K562 (cell line): ENCODE measurements at regions not wholly inside any gene's neighbourhood (a gene's known extent, or its start where the extent isn't known, plus 50 kb on each side); places are given as distances from the start of the nearest gene placed in this dataset.

Experiments
- ATAC-seq: fragments of 200-7000 bp; cut with Tn5 transposase; 3 replicates; pipeline ENCODE4 v1.9.1; 2020; ENCODE audit warnings: moderate library complexity
- BruUV-seq: library from RNA; stranded (reverse); fragments of 400-500 nt; replicated peaks from 2 replicates; lab custom pipeline; 2021; lab: Mats Ljungman, UMichigan
- CTCF ChIA-PET: fragments of 300-600 bp; formaldehyde crosslinking; extraction: SDS; loops from one replicate; lab custom pipeline; 2021; ENCODE audit warnings: low intra/inter-chr PET ratio; lab: Yijun Ruan, JAX
- POLR2A ChIA-PET: fragments of 300-600, 350-650 bp; sonication (Branson Sonifier 250); formaldehyde crosslinking; extraction: SDS; loops from one replicate; lab custom pipeline; 2021; ENCODE audit warnings: antibody characterized with exemption, inconsistent platforms; lab: Yijun Ruan, JAX
- DNase-seq, 4 experiments: peaks; one replicate each; pipeline versions ENCODE4 v3.0.0 to v3.0.0-alpha.2; 2011 to 2018; ENCODE audit warnings: low spot score in 3 of 4, mixed read lengths in 3 of 4; ENCODE audit errors: extremely low read depth in 1 of 4
- FAIRE-seq: peaks from 2 replicates; lab custom pipeline; 2011; peaks lifted over from hg19 to GRCh38; lab: Jason Lieb, UNC
- H2AFZ ChIP-seq: 2 replicates; pipeline ENCODE4 v1.6.0; 2011; ENCODE audit warnings: low read depth, low read length, control low read depth, inconsistent platforms
- H3K27ac ChIP-seq: fragments of 200-600 bp; 3 replicates; pipeline ENCODE4 v1.8.0; 2011; ENCODE audit warnings: low read depth, mild to moderate bottlenecking, control low read depth, inconsistent platforms, low read length, moderate library complexity, mixed read lengths; ENCODE audit errors: extremely low read depth
- H3K27me3 ChIP-seq, 2 experiments: fragments of 300-600 bp in 1 of 2; 2 replicates in 1 of 2; 3 replicates in 1 of 2; pipeline versions ENCODE4 v1.6.0 to v1.8.0; 2011; ENCODE audit warnings: inconsistent platforms in 2 of 2, low read length in 2 of 2, mild to moderate bottlenecking in 1 of 2, mixed read lengths in 1 of 2, moderate library complexity in 1 of 2; ENCODE audit not compliant: control insufficient read depth in 2 of 2, insufficient read depth in 2 of 2
- H3K36me3 ChIP-seq: fragments of 300-600 bp; 3 replicates; pipeline ENCODE4 v1.8.0; 2011; ENCODE audit warnings: mild to moderate bottlenecking, low read length, inconsistent platforms; ENCODE audit not compliant: control insufficient read depth, insufficient read depth
- H3K4me1 ChIP-seq, 2 experiments: fragments of 200-600 bp in 1 of 2; replicated peaks in 1 of 2; 2 replicates in 1 of 2; 3 replicates in 1 of 2; pipeline versions ENCODE4 v1.5.1 to v1.8.0; 2011; ENCODE audit warnings: inconsistent platforms in 2 of 2, low read length in 2 of 2, mild to moderate bottlenecking in 1 of 2, mixed read lengths in 1 of 2, moderate library complexity in 1 of 2; ENCODE audit not compliant: control insufficient read depth in 2 of 2, insufficient read depth in 2 of 2
- H3K4me2 ChIP-seq: 2 replicates; pipeline ENCODE4 v1.6.1; 2011; ENCODE audit warnings: low read length, control low read depth, inconsistent platforms, mixed read lengths; ENCODE audit not compliant: insufficient read depth
- H3K4me3 ChIP-seq: fragments of 200-600 bp; sonication (generic), shearing (Covaris generic); 2 replicates; pipeline ENCODE4 v1.5.1; 2016; ENCODE audit warnings: control low read depth, inconsistent platforms
- H3K79me2 ChIP-seq: fragments of 200-600 bp; 3 replicates; pipeline ENCODE4 v1.8.0; 2011; ENCODE audit warnings: low read length, inconsistent platforms; ENCODE audit not compliant: control insufficient read depth, insufficient read depth
- H3K9ac ChIP-seq, 2 experiments: 2 replicates each; pipeline versions ENCODE4 v1.6.0 to v1.6.1; 2011; ENCODE audit warnings: low read depth in 2 of 2, low read length in 2 of 2, control low read depth in 1 of 2, inconsistent platforms in 1 of 2, mild to moderate bottlenecking in 1 of 2, mixed read lengths in 1 of 2; ENCODE audit not compliant: insufficient read depth in 1 of 2
- H3K9me1 ChIP-seq: one replicate; pipeline ENCODE4 v1.6.0; 2011; ENCODE audit warnings: inconsistent platforms, mild to moderate bottlenecking, low read length, moderate library complexity; ENCODE audit not compliant: control insufficient read depth, insufficient read depth
- H3K9me3 ChIP-seq: replicated peaks from 2 replicates; pipeline ENCODE4 v1.5.1; 2011; ENCODE audit warnings: low read depth, low read length, inconsistent platforms; ENCODE audit not compliant: control insufficient read depth, insufficient read depth
- H4K20me1 ChIP-seq: replicated peaks from 2 replicates; pipeline ENCODE4 v1.6.1; 2011; ENCODE audit warnings: low read length, inconsistent platforms, mixed read lengths; ENCODE audit not compliant: control insufficient read depth, insufficient read depth
- ARNT ChIP-seq, 2 experiments: fragments of 450-650 bp; IDR thresholded peaks; 2 replicates each; pipeline ENCODE4 v1.6.1; 2016; ENCODE audit warnings: mild to moderate bottlenecking in 1 of 2
- IFI16 ChIP-seq: fragments of 250-450 bp; sonication (Bioruptor Pico); IDR thresholded peaks from 2 replicates; pipeline ENCODE4 v2.1.2; 2022; ENCODE audit warnings: mild to moderate bottlenecking, inconsistent platforms
- SMAD1 ChIP-seq: fragments of 150-350 bp; IDR thresholded peaks from 2 replicates; pipeline ENCODE4 v1.6.1; 2014; ENCODE audit warnings: low read length, low read depth; ENCODE audit not compliant: partially characterized antibody
- SP1 ChIP-seq: sonication (generic); formaldehyde crosslinking; IDR thresholded peaks from 2 replicates; pipeline ENCODE4 v1.8.1; 2022; ENCODE audit warnings: mild to moderate bottlenecking, missing genetic modification reagents
- SP2 ChIP-seq: IDR thresholded peaks from 2 replicates; pipeline ENCODE4 v1.6.1; 2011; ENCODE audit warnings: mild to moderate bottlenecking, low read depth, low read length, moderate library complexity; ENCODE audit not compliant: poor library complexity, severe bottlenecking; ENCODE audit errors: extremely low read depth
- ZNF347 ChIP-seq: fragments of 450-650 bp; formaldehyde crosslinking; IDR thresholded peaks from 2 replicates; pipeline ENCODE4 v1.4.0; 2020; ENCODE audit warnings: low read depth, mild to moderate bottlenecking, moderate library complexity
- ZNF75A ChIP-seq: fragments of 450-650 bp; formaldehyde crosslinking; IDR thresholded peaks from 2 replicates; pipeline ENCODE4 v1.4.0; 2020; ENCODE audit warnings: mild to moderate bottlenecking
- WGBS: fragments of 100-300 bp; shearing (Covaris generic); methylation state at CpG from one replicate; pipeline ENCODE4 v1.1.6; 2016; ENCODE audit warnings: low coverage, mixed read lengths; ENCODE audit not compliant: insufficient coverage; ENCODE audit errors: missing lambda C conversion rate; 5-methylcytosine and 5-hydroxymethylcytosine counted together
- in situ Hi-C: fragments of 300-500 bp; cut with MboI; formaldehyde crosslinking; loops from 4 replicates; pipeline ENCODE4 v1.15.0; 2018; ENCODE audit warnings: inconsistent platforms, mixed read lengths
- intact Hi-C: fragments of 100-400 bp; cut with micrococcal nuclease; formaldehyde crosslinking; loops from 2 replicates; pipeline ENCODE4 v1.14.2; 2022

- WGBS = 2% methylated on average over 12 of the region's 12 CpGs
- Histone ChIP-seq H3K9me3 (no peaks in the 10 kb centered on the region), H3K27ac (no peak overlapping the region), H3K27me3 (peaks cover 0 to 52% of the 10 kb centered on the region in 2 experiments; a peak in 3 of 5 replicates)
- no peak for TF ChIP-seq ARNT (IDR thresholded peaks at IDR 0.05)
- no peak for TF ChIP-seq ZNF75A
- TF ChIP-seq IFI16 (CRISPR knock-in tag) = no peak
- no peak for TF ChIP-seq SMAD1
- TF ChIP-seq SP1 (CRISPR knock-in tag) = no peak
- TF ChIP-seq SP2 = no peak
- no peak for TF ChIP-seq ZNF347 (CRISPR knock-in tag)
- TF ChIP-seq, all 486 proteins: peak for 0
- intact Hi-C loops = no loop called here
- H3K9ac ChIP-seq = no peak overlapping the region
- H3K4me3 ChIP-seq = no peak overlapping the region
- ATAC-seq (no peak), FAIRE-seq (no peak), DNase-seq (no peak)
- no peaks in the 10 kb centered on the region for H3K36me3 ChIP-seq
- H2AFZ ChIP-seq = no peak overlapping the region
- in situ Hi-C loops = no loop called here
- CTCF ChIA-PET = no interaction called here
- H3K4me1 ChIP-seq = peaks cover 0 to under 1% of the 10 kb centered on the region in 2 experiments; a peak in 2 of 5 replicates
- H4K20me1 ChIP-seq = no peaks in the 10 kb centered on the region
- H3K9me1 ChIP-seq = no peaks in the 10 kb centered on the region
- no peak overlapping the region for H3K4me2 ChIP-seq
- POLR2A ChIA-PET = interaction anchor here (0.7 kb wide), 1 partner anchor 191 kb away, joined by 3 read pairs; no protein-coding TSS in a partner anchor
- no peaks in the 10 kb centered on the region for H3K79me2 ChIP-seq
- no TSS peak for BruUV-seq
Measured at GRCh38 chr14:101470266-101470665, 91.0 kb upstream of the DIO3 start.
